ENCODE measurements at regions not wholly inside any gene's neighbourhood (a gene's known extent, or its start where the extent isn't known, plus 50 kb on each side); places are given as distances from the start of the nearest gene placed in this dataset.
A peak's percentile ranks its signal among the peaks of the same experiment; 100 is the strongest.

DNA sequence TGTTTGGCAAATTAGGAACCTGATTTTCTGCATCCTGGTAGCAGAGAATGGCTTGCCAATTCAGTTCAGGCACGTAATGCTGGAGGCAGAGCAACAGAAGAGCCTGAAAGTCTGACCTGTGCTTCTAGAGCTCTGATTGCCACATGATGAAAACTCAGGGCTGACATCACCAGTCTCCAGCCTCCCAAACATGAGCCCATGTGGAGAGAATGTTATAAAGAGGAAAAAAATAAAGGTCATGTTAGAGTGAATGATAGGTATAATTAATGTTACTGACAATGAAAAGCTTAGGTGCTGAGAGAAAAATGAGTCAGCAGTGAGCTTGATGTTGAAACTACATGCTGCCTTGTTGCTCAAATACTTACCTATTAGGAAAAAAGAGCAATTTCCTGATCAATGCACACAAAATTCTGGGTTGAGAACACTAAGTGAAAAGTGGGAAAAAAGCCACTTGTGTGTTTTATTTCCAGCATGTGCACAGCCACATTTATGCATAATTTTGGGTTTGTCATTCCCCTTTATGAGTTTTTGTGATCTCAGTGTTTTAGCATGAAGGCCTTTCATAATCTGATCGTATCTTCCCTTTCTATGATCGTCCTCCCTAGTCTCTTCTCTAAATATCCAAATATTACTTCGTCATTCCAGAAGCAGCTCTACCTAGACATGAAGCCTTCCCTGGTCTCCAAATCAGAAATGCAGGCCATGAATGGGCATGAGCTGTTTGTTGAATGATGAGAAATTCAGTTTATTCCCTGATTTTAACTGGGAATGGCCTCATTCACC is 113.3 kb upstream of the CPEB2 start:
- TF ChIP-seq, protein P1, sequence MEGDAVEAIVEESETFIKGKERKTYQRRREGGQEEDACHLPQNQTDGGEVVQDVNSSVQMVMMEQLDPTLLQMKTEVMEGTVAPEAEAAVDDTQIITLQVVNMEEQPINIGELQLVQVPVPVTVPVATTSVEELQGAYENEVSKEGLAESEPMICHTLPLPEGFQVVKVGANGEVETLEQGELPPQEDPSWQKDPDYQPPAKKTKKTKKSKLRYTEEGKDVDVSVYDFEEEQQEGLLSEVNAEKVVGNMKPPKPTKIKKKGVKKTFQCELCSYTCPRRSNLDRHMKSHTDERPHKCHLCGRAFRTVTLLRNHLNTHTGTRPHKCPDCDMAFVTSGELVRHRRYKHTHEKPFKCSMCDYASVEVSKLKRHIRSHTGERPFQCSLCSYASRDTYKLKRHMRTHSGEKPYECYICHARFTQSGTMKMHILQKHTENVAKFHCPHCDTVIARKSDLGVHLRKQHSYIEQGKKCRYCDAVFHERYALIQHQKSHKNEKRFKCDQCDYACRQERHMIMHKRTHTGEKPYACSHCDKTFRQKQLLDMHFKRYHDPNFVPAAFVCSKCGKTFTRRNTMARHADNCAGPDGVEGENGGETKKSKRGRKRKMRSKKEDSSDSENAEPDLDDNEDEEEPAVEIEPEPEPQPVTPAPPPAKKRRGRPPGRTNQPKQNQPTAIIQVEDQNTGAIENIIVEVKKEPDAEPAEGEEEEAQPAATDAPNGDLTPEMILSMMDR (conservative IDR thresholded peaks at IDR 0.05): no peak
- no peak for TF ChIP-seq EZH2 (IDR thresholded peaks at IDR 0.05; ENCODE audit: low read depth)
- DNase-seq: peak; percentile 20 to 89
- Histone ChIP-seq H3K27me3 (ENCODE audit: insufficient read depth, low read depth) (no peaks in the 10 kb centered on the region), H3K27ac (peak overlapping the region; percentile 43), H3K4me1 (replicated peaks; ENCODE audit: insufficient read depth) (peaks cover 19% of the 10 kb centered on the region), H4K20me1 (ENCODE audit: insufficient read depth) (no peaks in the 10 kb centered on the region), H3K4me3 (no peak overlapping the region), H2AFZ (no peak overlapping the region), H3K9me2 (ENCODE audit: insufficient read depth) (no peaks in the 10 kb centered on the region), H3K9me3 (ENCODE audit: insufficient read depth, low read depth) (no peaks in the 10 kb centered on the region), H3K79me2 (ENCODE audit: low read depth) (no peaks in the 10 kb centered on the region), H3F3A (ENCODE audit: insufficient read depth, low read depth) (peaks cover 17% of the 10 kb centered on the region), H3K4me2 (peak overlapping the region; percentile 38), H3K36me3 (ENCODE audit: low read depth) (no peaks in the 10 kb centered on the region)
- BruUV-seq (replicated peaks): no TSS peak
- ChIA-PET CTCF (no interaction called here), POLR2A (ENCODE audit: unreplicated experiment) (interaction anchor here (0.6 to 0.7 kb wide), 3 partner anchors 21 to 1017 kb away, joined by 3 to 7 read pairs (median 5); no protein-coding TSS in a partner anchor)
- intact Hi-C loops (cut with micrococcal nuclease; ENCODE audit: unreplicated experiment): no loop called here

DNA sequence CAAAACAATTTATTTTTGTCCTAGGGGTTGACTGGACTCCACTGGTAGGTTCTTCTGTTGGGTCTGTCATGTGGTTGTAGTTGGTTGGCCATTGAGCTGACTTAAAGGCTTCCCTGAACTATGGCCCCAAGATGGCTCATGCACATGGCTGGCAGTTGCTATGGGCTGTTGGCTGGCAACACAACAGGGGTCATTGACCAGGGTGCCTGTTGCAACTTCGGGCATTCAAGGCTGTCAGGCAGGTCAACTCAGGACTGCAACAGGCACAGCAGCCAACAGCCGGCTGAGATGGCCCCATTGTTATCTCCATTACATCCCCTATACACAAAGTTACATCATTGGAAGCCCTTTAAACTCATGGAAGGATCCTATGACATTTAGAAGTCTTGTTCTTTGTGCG is 109.7 kb upstream of the CPEB2 start:
- no peaks in the 10 kb centered on the region for H3K27me3 ChIP-seq (ENCODE audit: insufficient read depth, low read depth)
- H3K4me2 ChIP-seq: no peak overlapping the region
- no peaks in the 10 kb centered on the region for H3K36me3 ChIP-seq (ENCODE audit: low read depth)
- no peaks in the 10 kb centered on the region for H3K9me3 ChIP-seq (ENCODE audit: insufficient read depth, low read depth)
- H2AFZ ChIP-seq: no peak overlapping the region
- intact Hi-C loops (cut with micrococcal nuclease; ENCODE audit: unreplicated experiment): no loop called here
- H3F3A ChIP-seq (ENCODE audit: insufficient read depth, low read depth): peaks cover 17% of the 10 kb centered on the region
- no peaks in the 10 kb centered on the region for H3K79me2 ChIP-seq (ENCODE audit: low read depth)
- DNase-seq: no peak
- BruUV-seq (replicated peaks): no TSS peak
- POLR2A ChIA-PET (ENCODE audit: unreplicated experiment): no interaction called here
- CTCF ChIA-PET: no interaction called here
- H3K9me2 ChIP-seq (ENCODE audit: insufficient read depth): no peaks in the 10 kb centered on the region
- no peak overlapping the region for H3K4me3 ChIP-seq
- H4K20me1 ChIP-seq (ENCODE audit: insufficient read depth): no peaks in the 10 kb centered on the region
- H3K27ac ChIP-seq: no peak overlapping the region
- H3K4me1 ChIP-seq (replicated peaks; ENCODE audit: insufficient read depth): peaks cover 24% of the 10 kb centered on the region
- no peak for TF ChIP-seq EZH2 (IDR thresholded peaks at IDR 0.05; ENCODE audit: low read depth)
- TF ChIP-seq, protein P1 (conservative IDR thresholded peaks at IDR 0.05): no peak

DNA sequence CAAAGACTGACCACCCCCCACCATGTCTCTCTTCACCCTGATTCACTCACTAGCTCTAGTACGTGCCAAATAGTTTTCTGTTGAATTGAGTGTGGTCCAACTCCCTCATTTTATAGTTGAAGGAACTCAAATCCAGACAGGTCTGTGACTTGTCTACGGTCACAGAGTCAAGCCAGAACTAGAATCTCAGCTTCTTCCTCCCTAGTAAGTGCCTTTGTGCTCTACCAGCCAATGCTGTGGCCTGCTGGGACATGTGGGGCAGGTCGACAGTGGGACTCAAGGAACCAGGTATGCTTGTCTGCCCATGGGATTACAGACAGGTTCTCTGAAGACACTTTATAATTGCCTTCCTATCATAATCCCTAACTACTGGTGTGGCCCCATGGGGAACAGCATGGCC is 108.6 kb upstream of the CPEB2 start:
- no peak for DNase-seq
- TF ChIP-seq, protein P1 (conservative IDR thresholded peaks at IDR 0.05): no peak
- TF ChIP-seq EZH2 (IDR thresholded peaks at IDR 0.05; ENCODE audit: low read depth): no peak
- Histone ChIP-seq H3K27ac (no peak overlapping the region), H3K4me2 (no peak overlapping the region), H4K20me1 (ENCODE audit: insufficient read depth) (no peaks in the 10 kb centered on the region), H3K9me2 (ENCODE audit: insufficient read depth) (no peaks in the 10 kb centered on the region), H3K4me3 (no peak overlapping the region), H3K9me3 (ENCODE audit: insufficient read depth, low read depth) (no peaks in the 10 kb centered on the region), H3K4me1 (replicated peaks; ENCODE audit: insufficient read depth) (peaks cover 15% of the 10 kb centered on the region), H2AFZ (no peak overlapping the region), H3K27me3 (ENCODE audit: insufficient read depth, low read depth) (no peaks in the 10 kb centered on the region), H3K36me3 (ENCODE audit: low read depth) (no peaks in the 10 kb centered on the region), H3K79me2 (ENCODE audit: low read depth) (no peaks in the 10 kb centered on the region), H3F3A (ENCODE audit: insufficient read depth, low read depth) (peaks cover 6% of the 10 kb centered on the region)
- no TSS peak for BruUV-seq (replicated peaks)
- POLR2A ChIA-PET (ENCODE audit: unreplicated experiment): no interaction called here
- intact Hi-C loops (cut with micrococcal nuclease; ENCODE audit: unreplicated experiment): no loop called here
- CTCF ChIA-PET: no interaction called here
